Hematopoietic multipotent progenitor cell treated with erythropoietin and hydrocortisone succinate and interleukin-3 and kit ligand, for 17 days (in vitro differentiated cells): ENCODE measurements at regions not wholly inside any gene's neighbourhood (a gene's known extent, or its start where the extent isn't known, plus 50 kb on each side); places are given as distances from the start of the nearest gene placed in this dataset.
"Not testable (repeated sequence)": the region's sequence is repeated elsewhere in the genome, so short reads cannot be mapped to it uniquely, and the experiment has no call there.

Source experiments
- DNase-seq: peaks from one replicate; pipeline ENCODE4 v3.0.0-alpha.2; 2015; ENCODE audit warnings: low spot score

GRCh38 chr1:193909406-193910082 is 723.1 kb upstream of the B3GALT2 start:
- DNase-seq, result no peak

GRCh38 chr1:193905288-193906085 is 719.1 kb upstream of the B3GALT2 start:
- DNase-seq, result no peak

- no peak for DNase-seq
Measured at GRCh38 chr1:193891788-193892187, 705.4 kb upstream of the B3GALT2 start.

GRCh38 chr1:193890935-193891334 is 704.5 kb upstream of the B3GALT2 start:
- no peak for DNase-seq

- no peak for DNase-seq
Measured at GRCh38 chr1:193884848-193885558, 698.6 kb upstream of the B3GALT2 start.

GRCh38 chr1:193877920-193878319 is 691.5 kb upstream of the B3GALT2 start:
- not testable (repeated sequence) for DNase-seq

- no peak for DNase-seq
Measured at GRCh38 chr1:193868425-193868824, 682.0 kb upstream of the B3GALT2 start.

GRCh38 chr1:193856261-193856660 is 669.8 kb upstream of the B3GALT2 start:
- DNase-seq, result no peak

- no peak for DNase-seq
Measured at GRCh38 chr1:193850745-193851144, 664.3 kb upstream of the B3GALT2 start.

GRCh38 chr1:193846876-193847604 is 660.6 kb upstream of the B3GALT2 start:
- DNase-seq, result no peak

GRCh38 chr1:193846411-193846810 is 660.0 kb upstream of the B3GALT2 start:
- DNase-seq, result no peak

- DNase-seq, result no peak
Measured at GRCh38 chr1:193841857-193842256, 655.4 kb upstream of the B3GALT2 start.

GRCh38 chr1:193831465-193831864 is 645.1 kb upstream of the B3GALT2 start:
- DNase-seq, result no peak

GRCh38 chr1:193827516-193827915 is 641.1 kb upstream of the B3GALT2 start:
- no peak for DNase-seq

GRCh38 chr1:193819376-193819775 is 633.0 kb upstream of the B3GALT2 start:
- no peak for DNase-seq

- DNase-seq, result no peak
Measured at GRCh38 chr1:193807208-193807607, 620.8 kb upstream of the B3GALT2 start.

GRCh38 chr1:193806079-193807048 is 620.0 kb upstream of the B3GALT2 start:
- DNase-seq, result no peak

GRCh38 chr1:193799948-193800690 is 613.7 kb upstream of the B3GALT2 start:
- no peak for DNase-seq

- no peak for DNase-seq
Measured at GRCh38 chr1:193799371-193799770, 613.0 kb upstream of the B3GALT2 start.

- no peak for DNase-seq
Measured at GRCh38 chr1:193794239-193794638, 607.8 kb upstream of the B3GALT2 start.
